GM18951 (cell line): ENCODE measurements at regions not wholly inside any gene's neighbourhood (a gene's known extent, or its start where the extent isn't known, plus 50 kb on each side); places are given as distances from the start of the nearest gene placed in this dataset.

ENCODE experiments used
- POLR2A ChIP-seq: IDR thresholded peaks from 4 replicates; pipeline ENCODE4 v1.6.1; 2011; ENCODE audit warnings: mild to moderate bottlenecking; ENCODE audit not compliant: insufficient read length, insufficient read depth; ENCODE audit errors: extremely low read depth
- in situ Hi-C: fragments of 300-500 bp; cut with MboI; formaldehyde crosslinking; loops from one replicate; pipeline ENCODE4 v1.12.0; 2022; ENCODE audit warnings: low sequenced_read_pairs, mixed read lengths, inconsistent platforms; ENCODE audit not compliant: unreplicated experiment

DNA sequence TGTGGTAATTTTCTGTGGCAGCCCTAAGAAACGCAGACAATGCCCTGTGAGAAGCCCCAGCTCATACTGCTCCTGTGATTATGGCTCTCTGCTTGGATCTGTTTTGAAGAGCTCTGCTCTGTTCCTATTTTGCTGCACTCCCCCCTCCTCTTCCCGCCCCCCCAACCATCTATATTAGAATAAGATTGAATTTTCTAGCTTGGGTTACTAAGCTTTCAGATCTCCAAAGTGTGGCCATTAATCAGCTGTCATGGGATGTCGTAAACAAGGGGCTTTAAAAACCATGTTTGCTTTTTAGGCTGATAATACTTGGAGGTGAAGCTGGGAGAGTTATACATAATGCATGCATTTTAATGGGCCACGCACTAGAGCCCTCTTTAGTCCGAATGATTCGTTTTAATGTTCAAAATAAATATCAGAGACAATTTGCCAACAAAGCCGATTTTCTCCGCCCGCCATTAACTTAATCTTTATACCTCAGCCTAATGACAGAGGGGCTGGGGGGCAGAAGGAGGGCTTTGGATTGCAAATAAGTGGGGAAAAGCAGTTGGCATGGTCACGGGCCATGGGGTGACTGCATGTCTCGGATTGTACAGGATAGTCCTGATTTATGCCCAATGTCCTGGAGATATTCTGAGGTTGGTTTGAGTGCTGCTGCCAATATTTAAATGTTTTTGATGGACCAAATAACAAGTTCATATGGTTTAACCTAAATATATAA lies 165.5 kb downstream of the RPS24 start:
- in situ Hi-C loops: no loop called here
- TF ChIP-seq POLR2A: no peak

DNA sequence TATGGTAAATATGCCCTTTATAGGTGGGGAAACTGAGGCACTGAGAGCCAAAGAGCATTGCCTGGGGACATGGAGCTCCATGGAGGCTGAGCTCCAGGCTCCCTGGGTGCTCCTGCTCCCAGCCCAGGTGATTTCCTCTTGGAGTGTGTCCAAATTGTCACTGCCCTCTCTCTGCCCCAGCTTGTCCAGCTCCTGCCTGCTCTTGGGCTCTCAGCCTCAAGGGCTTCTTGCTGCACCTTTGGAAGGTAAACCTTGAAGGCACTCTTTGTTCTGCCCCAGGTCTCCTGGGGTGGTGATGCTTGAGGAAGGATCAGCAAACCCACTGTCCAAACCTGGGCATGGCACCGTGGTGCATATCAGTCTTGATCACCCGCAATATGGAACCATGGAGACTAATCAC lies 166.1 kb downstream of the RPS24 start:
- TF ChIP-seq POLR2A: no peak
- in situ Hi-C loops: no loop called here

DNA sequence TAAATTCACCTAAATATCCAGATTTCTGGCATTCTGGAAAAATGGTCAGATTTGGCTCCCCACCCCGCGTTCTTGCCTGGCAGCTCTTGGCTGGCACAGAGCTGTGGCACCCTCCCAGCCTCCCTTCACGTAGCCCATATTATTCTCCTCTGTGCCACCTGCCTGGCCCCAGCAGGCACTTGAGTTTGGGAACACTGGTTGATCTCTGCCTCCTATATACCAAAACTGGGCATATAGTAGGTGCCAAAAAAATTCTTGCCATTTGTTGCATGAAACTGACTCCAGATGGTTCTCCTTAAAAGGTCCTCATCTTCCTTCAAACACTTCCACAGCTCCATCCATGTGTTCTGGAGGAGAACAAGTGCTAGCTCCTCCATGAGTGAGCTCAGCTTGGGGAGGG lies 167.0 kb downstream of the RPS24 start:
- in situ Hi-C loops: no loop called here
- TF ChIP-seq POLR2A: no peak

DNA sequence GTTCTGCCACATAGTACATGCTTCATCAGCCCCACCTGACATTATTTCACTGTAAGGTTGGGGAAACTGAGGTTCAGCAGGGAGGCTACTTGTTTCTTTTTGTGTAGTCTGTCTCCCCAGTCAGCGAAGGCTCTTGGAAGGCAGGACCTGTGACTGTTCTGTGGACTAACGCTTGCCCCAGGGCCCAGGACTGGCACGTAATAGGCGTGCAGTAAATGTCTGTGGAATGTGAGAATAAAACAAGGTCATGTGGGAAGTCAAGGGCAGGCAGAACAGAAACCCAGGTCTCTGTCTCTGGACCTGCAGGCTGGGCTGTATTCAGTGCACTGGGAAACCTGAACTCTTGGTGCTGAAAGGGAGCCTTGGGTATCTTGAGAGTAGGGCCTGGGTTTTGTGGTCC lies 168.7 kb downstream of the RPS24 start:
- no peak for TF ChIP-seq POLR2A
- in situ Hi-C loops: no loop called here

GRCh38 chr10:78203915-78204818 lies 170.5 kb downstream of the RPS24 start:
- in situ Hi-C loops: no loop called here
- no peak for TF ChIP-seq POLR2A

- in situ Hi-C loops: no loop called here
- no peak for TF ChIP-seq POLR2A
Observed at GRCh38 chr10:78205457-78206016, 171.9 kb downstream of the RPS24 start.

DNA sequence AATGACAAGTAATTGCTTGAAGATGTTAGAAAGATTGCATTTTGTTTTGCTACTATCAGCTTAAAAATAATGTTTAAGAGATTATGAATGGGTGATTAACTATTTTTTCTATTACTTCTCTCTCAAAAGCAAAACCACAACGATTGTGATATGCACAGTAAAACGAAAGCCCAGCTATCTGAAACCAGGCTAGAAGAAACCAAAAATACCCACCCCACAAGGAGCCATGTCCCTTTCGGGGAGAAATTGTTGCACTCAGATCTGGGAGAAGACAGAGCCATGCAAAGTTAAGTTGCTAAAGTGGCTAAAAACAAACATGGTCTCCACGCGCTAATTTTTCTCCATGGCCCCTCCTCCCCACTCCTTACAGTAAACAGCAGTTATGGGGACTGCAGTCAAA lies 173.6 kb downstream of the RPS24 start:
- no peak for TF ChIP-seq POLR2A
- in situ Hi-C loops: no loop called here

DNA sequence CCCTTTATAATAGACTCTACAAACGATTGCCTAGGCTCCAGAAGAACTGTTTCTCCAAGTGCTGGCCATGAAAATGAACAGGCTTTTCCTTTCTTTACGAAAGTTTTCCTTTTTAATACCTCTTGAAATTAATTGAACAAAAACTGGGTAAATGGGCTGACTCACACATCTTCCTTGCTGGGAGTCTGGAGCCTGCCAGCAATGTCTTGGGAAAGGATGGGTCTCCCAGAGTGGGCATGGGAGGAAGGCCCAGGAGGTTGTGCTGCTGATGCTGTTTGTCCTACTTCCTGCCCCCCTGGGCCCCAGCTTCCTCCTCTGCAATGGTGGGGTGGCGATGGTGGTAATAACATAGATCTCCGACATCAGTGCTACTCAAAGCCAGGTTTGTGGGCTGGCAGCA lies 174.1 kb downstream of the RPS24 start:
- in situ Hi-C loops: no loop called here
- no peak for TF ChIP-seq POLR2A

DNA sequence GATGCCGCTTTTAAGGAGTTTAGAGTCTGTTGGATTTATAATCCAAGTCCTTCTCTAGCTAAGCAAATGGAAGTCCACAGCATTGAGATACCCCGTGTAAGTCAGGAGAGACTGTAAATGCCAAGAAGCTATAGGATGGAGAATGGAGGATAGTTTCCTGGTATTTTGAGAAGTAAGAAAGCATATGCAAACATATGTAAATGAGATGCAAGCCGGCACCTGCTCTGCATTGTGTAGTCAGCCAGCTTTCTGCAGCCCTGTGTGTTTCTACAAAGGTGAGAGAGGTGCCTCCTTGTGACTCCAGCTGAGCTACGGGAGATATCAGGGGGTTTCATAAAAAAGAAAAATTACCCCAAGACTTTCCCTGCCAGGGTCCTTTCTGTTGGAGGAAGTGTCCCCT lies 176.3 kb downstream of the RPS24 start:
- in situ Hi-C loops: no loop called here
- TF ChIP-seq POLR2A: no peak

- TF ChIP-seq POLR2A: no peak
- in situ Hi-C loops: no loop called here
Observed at GRCh38 chr10:78210548-78210947, 176.9 kb downstream of the RPS24 start.

GRCh38 chr10:78210976-78211375 lies 177.3 kb downstream of the RPS24 start:
- no peak for TF ChIP-seq POLR2A
- in situ Hi-C loops: no loop called here

GRCh38 chr10:78211561-78212051 lies 177.9 kb downstream of the RPS24 start:
- TF ChIP-seq POLR2A: no peak
- in situ Hi-C loops: no loop called here

- in situ Hi-C loops: no loop called here
- no peak for TF ChIP-seq POLR2A
Observed at GRCh38 chr10:78212060-78212785, 178.6 kb downstream of the RPS24 start.
